ENCODE measurements at regions not wholly inside any gene's neighbourhood (a gene's known extent, or its start where the extent isn't known, plus 50 kb on each side); places are given as distances from the start of the nearest gene placed in this dataset.

- RAD21 ChIA-PET (ENCODE audit: low non-redundant PET in 1 of 2, low total read pairs in 2 of 2, uncharacterized antibody in 2 of 2, unreplicated experiment in 2 of 2): no interaction called here
- CTCF ChIA-PET: no interaction called here
- no peak overlapping the region for H2AFZ ChIP-seq (ENCODE audit: low read depth, low read length, poor library complexity, severe bottlenecking)
- POLR2A ChIA-PET: no interaction called here
- H3K36me3 ChIP-seq (ENCODE audit: control insufficient read depth in 1 of 2, insufficient read depth in 2 of 2, low read length in 2 of 2): no peaks in the 10 kb centered on the region
- H3K9me3 ChIP-seq (ENCODE audit: control insufficient read depth in 1 of 2, insufficient read depth in 1 of 2, low read depth in 1 of 2, low read length in 2 of 2): no peaks in the 10 kb centered on the region
- BruUV-seq (replicated peaks): no TSS peak
- no peak for DNase-seq (ENCODE audit: low read depth, low spot score)
- H3K4me1 ChIP-seq (ENCODE audit: control insufficient read depth in 1 of 2, insufficient read depth in 2 of 2, low read length in 2 of 2): peaks cover 0 to 7% of the 10 kb centered on the region in 2 experiments; a peak in 2 of 4 replicates
- TF ChIP-seq FOSL1 (IDR thresholded peaks at IDR 0.05; ENCODE audit: low read depth): no peak
- no peak for TF ChIP-seq SIN3A (IDR thresholded peaks at IDR 0.05; ENCODE audit: low read depth)
- TF ChIP-seq CBX3 (IDR thresholded peaks at IDR 0.05; ENCODE audit: low read depth): no peak
- TF ChIP-seq EZH2phosphoT487 (IDR thresholded peaks at IDR 0.05; ENCODE audit: borderline replicate concordance): no peak
- no peak for TF ChIP-seq EZH2 (IDR thresholded peaks at IDR 0.05)
- TF ChIP-seq ATF3 (IDR thresholded peaks at IDR 0.05): no peak
- TF ChIP-seq, protein P1, sequence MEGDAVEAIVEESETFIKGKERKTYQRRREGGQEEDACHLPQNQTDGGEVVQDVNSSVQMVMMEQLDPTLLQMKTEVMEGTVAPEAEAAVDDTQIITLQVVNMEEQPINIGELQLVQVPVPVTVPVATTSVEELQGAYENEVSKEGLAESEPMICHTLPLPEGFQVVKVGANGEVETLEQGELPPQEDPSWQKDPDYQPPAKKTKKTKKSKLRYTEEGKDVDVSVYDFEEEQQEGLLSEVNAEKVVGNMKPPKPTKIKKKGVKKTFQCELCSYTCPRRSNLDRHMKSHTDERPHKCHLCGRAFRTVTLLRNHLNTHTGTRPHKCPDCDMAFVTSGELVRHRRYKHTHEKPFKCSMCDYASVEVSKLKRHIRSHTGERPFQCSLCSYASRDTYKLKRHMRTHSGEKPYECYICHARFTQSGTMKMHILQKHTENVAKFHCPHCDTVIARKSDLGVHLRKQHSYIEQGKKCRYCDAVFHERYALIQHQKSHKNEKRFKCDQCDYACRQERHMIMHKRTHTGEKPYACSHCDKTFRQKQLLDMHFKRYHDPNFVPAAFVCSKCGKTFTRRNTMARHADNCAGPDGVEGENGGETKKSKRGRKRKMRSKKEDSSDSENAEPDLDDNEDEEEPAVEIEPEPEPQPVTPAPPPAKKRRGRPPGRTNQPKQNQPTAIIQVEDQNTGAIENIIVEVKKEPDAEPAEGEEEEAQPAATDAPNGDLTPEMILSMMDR (IDR thresholded peaks at IDR 0.05 in 2 of 3, conservative IDR thresholded peaks at IDR 0.05 in 1 of 3; ENCODE audit: borderline replicate concordance in 1 of 3, insufficient read depth in 1 of 3, low read depth in 2 of 3, low read length in 2 of 3): no peak
- no peak for TF ChIP-seq EGR1 (IDR thresholded peaks at IDR 0.05; ENCODE audit: low read depth)
- no peak for TF ChIP-seq ZNF274 (IDR thresholded peaks at IDR 0.05; ENCODE audit: low read depth, low read length)
- TF ChIP-seq JUND (IDR thresholded peaks at IDR 0.05): no peak
- no peak overlapping the region for H3K9ac ChIP-seq (ENCODE audit: low read length)
- H3K27me3 ChIP-seq (ENCODE audit: insufficient read depth, low read length): no peaks in the 10 kb centered on the region
- H3K4me2 ChIP-seq (ENCODE audit: low read length): no peak overlapping the region
- no peak for ATAC-seq
- no peaks in the 10 kb centered on the region for H3K9me2 ChIP-seq (ENCODE audit: insufficient read depth)
- H3K79me2 ChIP-seq (ENCODE audit: insufficient read depth, low read length): peaks cover 93% of the 10 kb centered on the region
- no peak overlapping the region for H3K4me3 ChIP-seq (replicated peaks in 1 of 2; ENCODE audit: low read depth in 1 of 2, low read length in 2 of 2)
- intact Hi-C loops (cut with micrococcal nuclease): no loop called here
- no peak overlapping the region for H3K27ac ChIP-seq (ENCODE audit: low read depth, low read length)
- H4K20me1 ChIP-seq (ENCODE audit: insufficient read depth): no peaks in the 10 kb centered on the region
Measured at GRCh38 chr22:49642741-49643140, 184.9 kb downstream of the BRD1 start.

DNA sequence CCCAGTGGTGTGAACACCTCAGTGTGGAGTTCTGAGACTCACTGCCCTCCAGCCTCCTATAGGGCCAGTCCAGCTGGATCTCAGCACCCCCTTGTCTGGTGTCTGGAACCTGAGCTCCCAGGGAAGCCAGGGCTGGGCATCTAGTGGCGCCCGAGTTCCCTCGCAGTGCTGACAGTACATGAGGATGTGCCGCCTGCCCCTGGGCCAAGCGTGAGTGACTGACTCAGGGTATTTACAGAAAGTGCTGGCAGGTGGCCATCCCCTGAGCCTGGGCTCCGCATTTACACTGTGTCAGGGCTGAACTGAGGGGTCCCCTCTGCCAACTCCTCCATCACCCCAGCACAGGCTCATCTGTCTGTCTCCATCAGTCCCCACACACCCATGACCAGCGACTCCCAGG lies 185.3 kb downstream of the BRD1 start:
- DNase-seq (ENCODE audit: low read depth, low spot score) (no peak), ATAC-seq (no peak)
- Histone ChIP-seq H3K4me2 (ENCODE audit: low read length) (no peak overlapping the region), H3K79me2 (ENCODE audit: insufficient read depth, low read length) (peaks cover 93% of the 10 kb centered on the region), H3K36me3 (ENCODE audit: control insufficient read depth in 1 of 2, insufficient read depth in 2 of 2, low read length in 2 of 2) (no peaks in the 10 kb centered on the region), H3K9me3 (ENCODE audit: control insufficient read depth in 1 of 2, insufficient read depth in 1 of 2, low read depth in 1 of 2, low read length in 2 of 2) (no peaks in the 10 kb centered on the region), H3K27me3 (ENCODE audit: insufficient read depth, low read length) (no peaks in the 10 kb centered on the region), H3K4me3 (replicated peaks in 1 of 2; ENCODE audit: low read depth in 1 of 2, low read length in 2 of 2) (no peak overlapping the region), H3K9me2 (ENCODE audit: insufficient read depth) (no peaks in the 10 kb centered on the region), H4K20me1 (ENCODE audit: insufficient read depth) (no peaks in the 10 kb centered on the region), H3K9ac (ENCODE audit: low read length) (no peak overlapping the region), H2AFZ (ENCODE audit: low read depth, low read length, poor library complexity, severe bottlenecking) (no peak overlapping the region), H3K4me1 (ENCODE audit: control insufficient read depth in 1 of 2, insufficient read depth in 2 of 2, low read length in 2 of 2) (peaks cover 0 to 4% of the 10 kb centered on the region in 2 experiments; a peak in 2 of 4 replicates), H3K27ac (ENCODE audit: low read depth, low read length) (no peak overlapping the region)
- ChIA-PET RAD21 (ENCODE audit: low non-redundant PET in 1 of 2, low total read pairs in 2 of 2, uncharacterized antibody in 2 of 2, unreplicated experiment in 2 of 2) (no interaction called here), CTCF (no interaction called here), POLR2A (no interaction called here)
- intact Hi-C loops (cut with micrococcal nuclease): no loop called here
- BruUV-seq (replicated peaks): no TSS peak
- TF ChIP-seq SP1 (IDR thresholded peaks at IDR 0.05; ENCODE audit: low read depth) (no peak), EZH2 (IDR thresholded peaks at IDR 0.05) (no peak), POLR2A (IDR thresholded peaks at IDR 0.05; ENCODE audit: borderline replicate concordance, extremely low read depth, insufficient read depth, insufficient read length) (no peak), ELF1 (IDR thresholded peaks at IDR 0.05; ENCODE audit: borderline replicate concordance, low read depth) (no peak), EZH2phosphoT487 (IDR thresholded peaks at IDR 0.05; ENCODE audit: borderline replicate concordance) (no peak), SRF (IDR thresholded peaks at IDR 0.05; ENCODE audit: low read depth) (no peak), POLR2AphosphoS5 (IDR thresholded peaks at IDR 0.05; ENCODE audit: low read depth, low read length) (no peak), MAX (IDR thresholded peaks at IDR 0.05) (no peak), EGR1 (IDR thresholded peaks at IDR 0.05; ENCODE audit: low read depth) (no peak), CEBPB (IDR thresholded peaks at IDR 0.05; ENCODE audit: low read depth) (no peak), ATF3 (IDR thresholded peaks at IDR 0.05) (no peak), CBX3 (IDR thresholded peaks at IDR 0.05; ENCODE audit: low read depth) (no peak), ZFX (IDR thresholded peaks at IDR 0.05) (no peak), RAD21 (IDR thresholded peaks at IDR 0.05; ENCODE audit: low read depth) (no peak), FOSL1 (IDR thresholded peaks at IDR 0.05; ENCODE audit: low read depth) (no peak), JUND (IDR thresholded peaks at IDR 0.05) (no peak), ZNF274 (IDR thresholded peaks at IDR 0.05; ENCODE audit: low read depth, low read length) (no peak)
